NCI-H146 treated with DMSO at 0.1 percent for 48 hours (cell line): ENCODE measurements at regions not wholly inside any gene's neighbourhood (a gene's known extent, or its start where the extent isn't known, plus 50 kb on each side); places are given as distances from the start of the nearest gene placed in this dataset.

ENCODE experiments used
- DNase-seq: peaks from one replicate; lab custom pipeline; 2025; ENCODE audit not compliant: unreplicated experiment; lab: John Stamatoyannopoulos, UW

DNA sequence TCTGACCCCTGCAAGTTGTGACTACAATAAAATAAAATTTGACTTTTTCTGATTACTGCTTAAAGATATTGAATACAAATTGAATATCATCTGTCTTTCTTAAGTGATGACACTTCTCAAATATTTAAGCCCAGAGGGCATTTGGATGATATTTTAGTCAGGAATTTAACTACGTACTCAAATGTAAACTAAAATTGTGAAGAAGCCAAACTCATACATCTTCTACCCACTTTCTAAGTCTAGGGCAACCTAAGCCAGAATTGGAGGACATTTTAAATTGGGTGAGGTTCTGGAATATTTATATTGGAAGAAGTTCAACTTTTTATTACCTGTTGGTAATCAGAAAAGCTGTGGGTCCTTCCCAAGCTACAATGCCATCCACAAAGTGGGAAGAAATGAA lies 149.1 kb upstream of the WDR11 start:
- no peak for DNase-seq

DNA sequence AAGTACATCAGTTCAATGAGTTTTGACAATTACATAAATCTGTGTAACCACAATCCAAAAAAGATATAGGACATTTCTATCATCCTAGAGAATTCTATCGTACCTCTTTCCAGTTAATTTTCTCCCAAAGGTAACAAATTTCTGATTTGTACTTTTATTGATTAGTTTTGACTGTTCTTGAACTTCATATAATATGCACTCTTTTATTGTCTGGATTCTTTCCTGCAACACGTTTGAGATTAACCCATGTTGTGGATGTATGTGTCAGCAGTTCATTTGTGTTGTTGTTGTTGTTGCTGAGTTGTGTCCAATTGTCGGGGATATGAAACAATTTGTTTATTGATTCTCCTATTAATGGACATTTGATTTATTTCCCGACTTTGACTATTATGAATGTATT lies 145.9 kb upstream of the WDR11 start:
- DNase-seq = no peak

DNA sequence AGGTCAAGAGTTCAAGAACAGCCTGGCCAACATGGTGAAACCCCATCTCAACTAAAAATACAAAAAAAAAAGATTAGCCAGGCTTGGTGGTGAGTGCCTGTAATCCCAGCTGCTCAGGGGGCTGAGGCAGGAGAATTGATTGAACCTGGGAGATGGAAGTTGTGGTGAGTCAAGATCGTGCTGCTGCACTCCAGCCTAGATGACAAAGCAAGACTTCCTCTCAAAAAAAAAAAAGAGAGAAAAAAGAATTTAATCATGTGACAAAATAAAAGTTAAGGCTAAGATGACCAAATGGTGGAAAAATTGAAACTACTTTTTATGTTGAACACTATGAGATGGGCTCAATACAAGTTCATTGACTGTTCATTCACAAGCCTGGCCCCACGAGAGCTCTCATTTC lies 141.1 kb upstream of the WDR11 start:
- DNase-seq = no peak

DNA sequence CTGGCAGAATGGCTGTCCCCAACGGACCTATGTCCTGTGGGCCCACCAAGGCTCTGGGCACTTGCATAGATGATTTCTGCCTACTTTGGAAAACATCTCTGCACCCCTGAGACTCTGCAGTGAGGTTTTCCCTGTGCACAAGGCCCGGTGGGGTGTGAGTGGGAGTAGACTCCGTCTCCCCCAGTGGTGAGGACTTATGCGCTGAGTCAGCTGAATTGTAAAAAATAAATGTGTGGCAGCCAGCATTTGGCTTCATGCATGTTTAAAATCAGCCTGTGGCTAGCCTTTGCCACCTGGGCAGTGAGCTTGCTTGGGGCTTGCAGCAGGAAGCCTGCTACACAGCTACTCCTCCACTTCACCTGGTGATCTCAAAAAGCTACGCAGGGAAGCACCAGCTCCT lies 139.3 kb upstream of the WDR11 start:
- no peak for DNase-seq

DNA sequence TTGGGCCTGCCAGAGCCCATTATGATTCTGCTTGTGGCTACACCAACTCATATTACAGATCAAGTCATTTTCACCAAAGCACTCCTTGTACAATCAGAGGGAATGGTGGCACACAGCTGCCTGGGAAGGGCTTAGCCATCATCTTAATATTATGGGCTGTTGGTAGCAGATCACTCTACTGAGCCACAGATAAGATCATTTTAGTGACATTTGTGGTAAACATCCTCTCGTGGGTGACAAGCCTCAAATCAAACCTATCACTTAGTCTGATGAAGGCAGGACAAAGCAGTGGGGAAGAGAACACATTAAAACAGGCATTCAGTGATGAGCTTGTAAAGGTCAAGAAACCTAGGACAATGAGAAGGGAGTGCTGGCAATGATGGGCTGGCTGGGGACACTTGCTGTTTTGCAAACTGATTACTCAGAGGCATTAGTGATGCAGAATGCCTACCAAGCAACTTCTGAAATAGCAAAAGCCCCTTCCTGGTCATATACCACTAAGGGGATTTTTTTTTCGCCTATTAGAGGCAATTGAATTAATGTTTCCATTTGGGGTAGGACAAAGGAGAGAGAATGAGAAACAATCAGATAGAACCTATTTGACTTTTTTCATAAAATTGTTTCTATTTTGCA lies 137.5 kb upstream of the WDR11 start:
- no peak for DNase-seq

DNA sequence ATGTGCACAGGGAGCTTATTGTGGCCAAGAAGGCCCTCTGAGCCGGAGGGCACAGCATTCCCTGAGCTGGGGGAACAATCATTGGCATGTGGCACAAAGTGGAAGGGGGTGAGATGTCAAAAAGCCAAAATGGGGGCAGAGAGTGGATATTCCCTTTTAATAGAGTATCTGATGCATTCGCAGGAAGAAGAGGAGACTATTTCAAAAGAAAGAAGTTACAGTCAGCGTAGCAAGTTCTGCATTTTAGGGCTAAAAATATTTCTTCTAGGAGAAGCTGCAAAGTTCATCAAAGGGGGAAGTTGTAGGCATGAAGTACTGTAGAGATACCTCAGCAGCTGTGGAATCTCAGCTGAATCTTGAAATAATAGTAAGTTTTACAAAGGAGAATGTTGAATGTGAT lies 136.0 kb upstream of the WDR11 start:
- no peak for DNase-seq

DNA sequence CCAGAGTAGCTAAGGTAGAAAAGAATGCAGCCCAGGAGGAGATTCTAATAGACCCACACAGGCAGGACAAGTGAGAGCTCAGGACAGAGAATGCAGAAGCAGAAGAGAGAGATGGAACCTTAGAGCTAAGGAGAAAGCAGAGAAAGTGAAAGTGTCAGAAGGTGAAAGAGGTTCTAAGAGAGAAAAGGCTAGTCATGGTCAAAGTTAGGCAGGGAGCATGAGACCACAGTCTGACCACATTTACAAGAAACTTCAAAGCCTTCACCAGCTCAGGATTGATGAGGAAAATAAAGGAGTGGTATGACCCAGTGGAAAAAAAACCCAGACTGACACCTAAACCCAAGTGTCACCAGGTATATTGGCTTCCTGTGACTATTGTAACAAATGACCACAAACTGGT lies 131.8 kb upstream of the WDR11 start:
- no peak for DNase-seq

DNA sequence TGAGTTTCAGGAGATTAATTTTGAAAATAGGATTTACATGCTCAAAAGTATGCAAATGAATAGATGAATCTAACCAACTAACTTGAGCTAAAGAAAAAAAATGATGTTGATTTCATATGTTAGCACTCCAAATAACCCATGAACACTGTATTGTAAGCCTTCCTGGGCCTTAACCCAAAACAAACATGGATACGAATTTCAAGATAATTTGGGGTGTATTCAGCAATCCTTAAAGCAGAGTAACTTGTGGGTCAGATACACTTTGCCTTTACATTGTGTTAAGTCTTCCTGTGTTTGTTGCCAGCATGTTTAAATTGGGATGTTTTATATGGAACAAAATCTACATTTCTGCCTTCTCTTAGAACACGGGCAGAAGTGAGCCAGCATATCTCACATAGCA lies 124.2 kb upstream of the WDR11 start:
- no peak for DNase-seq

DNA sequence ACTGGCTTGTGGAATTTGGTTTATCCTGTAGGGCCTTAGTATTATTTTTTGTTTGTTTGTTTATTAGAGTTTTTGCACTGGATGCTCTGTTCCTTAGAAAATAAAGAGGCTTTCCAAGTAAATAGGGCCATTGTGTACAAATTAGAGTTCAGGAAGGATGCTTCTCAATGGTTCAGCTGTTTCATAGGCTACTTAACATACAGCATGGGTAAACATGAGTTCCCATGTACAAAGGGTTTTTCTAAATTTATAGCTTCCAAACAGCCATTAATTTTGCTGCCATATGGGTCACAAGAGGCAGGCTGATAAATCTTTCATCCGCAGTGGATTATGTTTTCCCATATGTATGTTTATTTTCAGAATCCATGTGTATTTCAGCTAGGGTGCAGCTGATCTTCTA lies 121.6 kb upstream of the WDR11 start:
- DNase-seq = no peak

DNA sequence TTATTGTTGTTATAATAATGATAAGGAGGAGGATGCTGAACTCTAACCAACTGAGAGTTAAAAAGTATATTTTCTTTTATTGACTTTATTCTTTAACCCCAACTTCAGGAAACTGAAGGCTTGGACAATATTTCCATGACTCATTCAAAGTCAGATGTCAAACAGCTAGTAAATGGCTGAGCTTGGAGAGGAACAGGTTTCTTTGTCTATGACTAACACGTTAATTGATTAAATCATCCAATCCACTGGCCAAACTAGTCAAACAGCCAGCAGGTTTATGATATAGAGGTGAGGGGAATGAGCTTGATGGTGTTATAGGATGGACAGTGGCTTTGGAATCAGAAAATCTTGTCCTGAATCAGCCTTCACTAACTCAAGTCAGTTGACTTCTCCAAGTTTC lies 119.1 kb upstream of the WDR11 start:
- no peak for DNase-seq

DNA sequence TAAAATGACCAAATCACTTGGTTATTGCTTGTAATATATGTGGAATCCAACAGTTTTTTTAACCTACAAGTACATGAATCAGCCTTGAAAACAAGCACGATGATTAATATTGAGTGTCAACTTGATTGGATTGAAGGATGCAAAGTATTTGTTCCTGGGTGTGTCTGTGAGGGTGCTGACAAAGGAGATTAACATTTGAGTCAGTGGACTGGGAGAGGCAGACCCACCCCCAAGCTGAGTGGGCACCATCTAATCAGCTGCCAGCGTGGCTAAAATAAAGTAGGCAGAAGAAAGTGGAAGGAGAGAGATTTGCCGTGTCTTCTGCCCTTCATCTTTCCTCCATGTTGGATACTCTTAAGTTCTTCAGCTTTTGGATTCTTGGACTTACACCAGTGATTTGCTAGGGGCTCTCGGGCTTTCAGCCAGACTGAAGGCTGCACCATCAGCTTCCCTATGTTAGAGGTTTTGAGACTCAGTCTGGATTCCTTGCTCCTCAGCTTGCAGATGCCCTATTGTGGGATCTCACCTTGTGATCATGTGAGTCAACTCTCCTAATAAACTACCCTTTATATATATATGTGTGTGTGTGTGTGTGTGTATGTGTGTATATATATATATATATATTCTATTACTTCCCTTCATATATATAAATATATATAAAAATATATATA lies 118.4 kb upstream of the WDR11 start:
- DNase-seq = no peak

DNA sequence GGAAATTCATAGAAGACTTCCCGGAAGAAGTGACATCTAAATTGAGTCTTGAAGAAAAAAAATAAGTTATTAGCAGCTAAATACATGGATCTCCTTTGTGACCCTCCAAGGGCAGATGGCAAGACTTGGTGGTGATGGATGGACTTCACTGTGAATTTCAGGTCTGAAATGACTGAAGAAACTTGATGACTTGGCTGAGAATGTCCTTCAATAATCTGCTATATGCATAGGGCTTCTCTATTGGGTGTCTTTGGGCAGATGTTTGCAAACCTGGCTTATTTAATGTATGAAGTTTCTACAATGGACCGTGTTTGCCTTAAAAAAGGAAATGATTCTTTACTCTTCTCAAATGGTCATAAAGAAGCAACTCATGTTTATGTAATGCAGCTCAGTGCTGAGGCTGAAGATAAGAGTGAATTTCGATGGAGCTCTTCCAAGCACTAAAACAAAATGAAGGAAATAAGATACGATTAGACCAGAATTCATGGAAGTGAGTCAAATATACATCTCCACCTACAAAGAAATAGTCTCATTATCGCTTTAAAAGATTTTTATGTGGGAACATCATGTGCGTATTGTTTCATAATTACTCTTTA lies 116.6 kb upstream of the WDR11 start:
- no peak for DNase-seq

DNA sequence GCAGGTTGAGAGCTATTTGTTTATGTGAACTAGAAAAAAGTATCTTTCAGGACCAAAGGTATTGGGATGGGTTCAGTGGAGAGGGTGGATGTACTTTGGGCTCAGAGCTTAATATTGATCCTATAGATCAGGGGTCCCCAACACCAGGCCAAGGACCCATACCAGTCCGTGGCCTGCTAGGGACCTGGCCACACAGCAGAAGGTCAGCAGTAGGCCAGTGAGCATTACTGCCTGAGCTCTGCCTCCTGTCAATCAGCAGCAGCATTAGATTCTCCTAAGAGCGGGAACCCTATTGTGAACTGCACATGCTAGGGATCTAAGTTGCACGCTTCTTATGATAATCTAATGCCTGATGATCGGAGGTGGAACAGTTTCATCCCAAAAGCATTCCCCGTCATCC lies 115.8 kb upstream of the WDR11 start:
- no peak for DNase-seq

DNA sequence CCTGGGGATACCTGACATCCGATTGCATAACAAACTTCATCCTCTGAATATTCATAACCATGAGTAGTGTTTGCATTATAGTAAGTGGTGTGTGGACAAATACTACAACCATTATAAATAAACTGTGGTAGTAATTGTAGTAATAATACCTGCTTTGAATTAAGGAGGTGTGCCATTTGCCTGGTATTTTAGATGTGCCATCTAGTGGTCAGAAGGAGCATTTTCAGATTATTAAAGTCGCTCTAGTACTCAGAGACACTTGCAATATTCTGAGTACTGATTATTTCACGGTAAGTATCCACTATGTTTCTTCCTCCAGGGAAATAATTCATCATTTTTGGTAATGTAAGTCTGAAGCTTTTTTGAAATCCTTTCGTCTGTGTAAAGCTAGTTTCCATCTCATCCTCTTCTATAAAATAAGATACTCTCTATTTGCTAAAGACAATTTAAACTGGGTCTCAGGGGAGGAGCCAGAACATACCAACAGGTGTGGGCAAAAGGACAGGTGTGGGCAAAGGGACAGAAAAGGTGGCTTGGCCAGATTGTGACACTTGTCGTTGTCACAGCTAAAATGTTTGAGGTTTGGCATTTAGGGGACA lies 115.3 kb upstream of the WDR11 start:
- DNase-seq = peak; percentile 33

DNA sequence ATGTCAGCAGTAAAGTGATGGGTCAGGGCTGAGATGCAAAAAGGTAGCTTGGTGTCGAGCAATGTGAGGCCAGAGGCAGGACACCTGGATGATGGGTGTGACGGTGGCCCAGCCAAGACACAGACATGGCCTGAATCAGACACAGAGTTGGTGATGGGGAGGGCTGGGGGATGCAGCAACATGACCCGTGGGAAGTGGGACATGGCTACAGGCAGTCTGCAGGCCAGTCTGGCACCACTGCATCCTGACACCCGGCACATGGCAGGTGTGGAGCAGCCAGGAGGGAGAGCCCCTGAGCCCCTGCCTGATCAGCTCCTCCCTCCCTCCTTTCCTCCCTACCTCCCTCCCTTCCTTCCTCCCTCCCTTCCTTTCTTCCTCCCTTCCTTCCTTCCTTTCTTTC lies 114.8 kb upstream of the WDR11 start:
- no peak for DNase-seq

DNA sequence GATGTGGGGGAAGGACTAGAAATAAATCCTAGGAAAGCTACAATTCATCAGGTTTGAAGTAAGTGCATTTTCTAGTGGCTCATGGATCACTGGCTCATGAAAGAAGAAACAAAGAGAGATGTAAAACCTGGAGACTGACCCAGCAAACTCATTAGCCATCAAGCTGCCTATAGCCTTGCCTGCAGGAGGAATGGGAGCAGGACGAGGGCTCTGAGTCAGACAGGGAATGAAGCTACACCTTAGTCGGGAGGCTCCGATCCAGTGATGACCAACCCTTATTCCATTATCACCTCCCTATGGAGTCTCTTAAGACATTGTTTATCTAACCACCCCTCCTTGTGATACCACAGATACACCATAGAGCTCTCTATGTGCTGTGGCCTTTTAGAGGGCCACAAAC lies 112.5 kb upstream of the WDR11 start:
- no peak for DNase-seq

DNA sequence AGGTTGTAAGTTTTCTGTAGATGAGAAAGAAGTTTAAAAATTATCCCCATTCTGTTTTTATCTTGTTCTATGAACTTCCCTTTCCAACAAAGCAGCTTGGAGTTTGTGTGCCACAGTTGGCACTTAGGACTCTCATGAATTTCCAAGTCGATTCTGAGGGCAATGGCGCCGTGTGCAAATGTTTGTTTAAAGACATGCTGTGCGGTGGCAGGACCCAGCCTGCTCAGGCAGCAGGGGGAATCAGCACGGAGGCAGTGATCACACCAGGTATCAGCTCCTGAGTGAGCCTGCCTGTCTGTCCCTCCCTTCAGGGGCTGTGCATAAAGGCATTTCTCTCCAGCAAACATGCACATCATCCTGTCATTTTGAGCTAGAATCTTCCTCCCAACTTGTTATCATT lies 109.8 kb upstream of the WDR11 start:
- DNase-seq = peak; percentile 91

DNA sequence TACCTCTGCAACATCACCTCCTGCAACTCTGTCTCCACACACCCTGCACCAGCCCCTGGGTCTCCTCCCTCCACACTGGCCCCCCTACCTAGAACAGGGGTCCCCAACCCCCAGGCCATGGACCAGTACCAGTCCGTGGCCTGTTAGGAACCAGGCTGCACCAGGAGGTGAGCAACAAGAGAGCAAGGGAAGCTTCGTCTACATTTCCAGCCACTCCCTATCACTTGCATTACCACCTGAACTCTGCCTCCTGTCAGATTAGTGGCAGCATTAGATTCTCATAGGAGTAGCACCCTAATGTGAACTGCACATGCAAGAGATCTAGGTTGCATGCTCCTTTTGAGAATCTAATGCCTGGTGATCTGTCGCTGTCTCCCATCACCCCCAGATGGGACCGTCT lies 108.8 kb upstream of the WDR11 start:
- DNase-seq = no peak

DNA sequence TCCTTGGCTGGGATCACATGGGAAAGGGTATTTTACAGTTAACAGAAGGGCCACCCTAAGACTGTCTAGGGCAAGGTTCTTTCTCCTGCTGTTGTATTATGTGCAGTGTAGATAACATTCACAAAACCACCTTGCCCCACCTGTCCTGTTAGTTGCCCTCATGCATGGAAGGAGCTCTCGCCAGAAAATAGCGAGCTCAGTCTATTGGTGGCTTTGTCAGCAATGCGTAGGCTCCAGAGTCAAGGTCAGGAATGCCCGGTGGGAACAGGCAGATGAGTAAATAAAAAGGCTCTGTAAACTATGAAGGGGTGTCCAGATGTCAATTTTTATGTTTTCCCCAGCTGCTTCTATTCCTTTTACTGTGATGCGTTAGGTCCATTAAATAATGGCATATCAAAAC lies 107.1 kb upstream of the WDR11 start:
- peak; percentile 94 for DNase-seq

DNA sequence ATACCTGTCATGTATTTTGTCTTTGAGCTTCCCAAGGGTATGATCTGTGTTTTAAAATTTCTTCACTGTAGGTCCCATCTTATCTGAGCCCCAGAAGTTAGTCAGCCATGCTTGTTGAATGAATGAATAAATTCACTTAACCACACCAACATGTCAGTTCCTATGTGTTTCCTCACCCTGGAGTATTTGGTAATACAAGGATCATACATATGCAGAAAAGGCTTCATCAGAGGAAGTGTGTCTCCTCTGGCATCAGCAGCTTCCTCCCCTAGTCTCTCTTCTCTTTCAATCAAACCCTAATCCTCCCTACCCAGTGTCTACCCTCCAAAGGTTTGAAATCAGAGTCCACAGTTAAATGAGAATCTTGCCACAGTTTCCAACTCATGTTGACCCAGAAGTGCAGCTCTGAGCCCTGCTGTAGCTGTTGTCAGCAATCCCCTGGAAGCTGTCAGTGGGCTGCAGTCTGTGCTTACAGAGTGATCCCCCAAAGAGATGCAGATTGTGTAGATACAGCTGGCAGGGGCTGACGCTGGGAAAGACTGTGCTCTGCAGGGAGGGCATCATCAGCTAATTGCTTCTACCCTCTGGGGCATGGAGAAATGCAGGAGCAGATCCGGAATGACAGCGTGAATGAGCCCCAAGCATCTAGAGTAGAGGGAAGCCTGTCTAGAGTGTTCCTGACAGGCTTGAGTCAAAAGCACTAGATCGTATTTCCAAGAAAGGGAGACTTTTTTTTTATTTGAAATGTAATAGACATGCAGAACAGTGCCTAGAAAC lies 105.0 kb upstream of the WDR11 start:
- DNase-seq = peak; percentile 65

DNA sequence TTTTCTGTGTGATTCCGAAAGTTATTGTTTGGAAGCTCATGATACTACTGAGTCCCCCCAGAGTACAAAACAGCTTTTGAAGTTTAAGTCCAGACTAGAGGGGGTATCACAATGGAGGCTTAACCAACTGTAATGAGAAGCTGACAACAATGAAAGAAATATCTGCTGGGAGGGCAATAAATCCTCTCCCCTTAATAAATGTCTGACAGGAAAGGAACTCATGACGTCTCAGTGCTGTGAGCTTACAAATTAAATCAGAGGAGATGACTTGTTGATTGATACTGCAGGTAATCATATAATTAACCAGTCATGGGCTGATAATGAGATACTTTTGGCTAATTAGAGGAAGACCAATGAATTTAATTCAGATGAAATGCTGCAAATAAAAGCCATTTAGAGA lies 102.6 kb upstream of the WDR11 start:
- DNase-seq = no peak

DNA sequence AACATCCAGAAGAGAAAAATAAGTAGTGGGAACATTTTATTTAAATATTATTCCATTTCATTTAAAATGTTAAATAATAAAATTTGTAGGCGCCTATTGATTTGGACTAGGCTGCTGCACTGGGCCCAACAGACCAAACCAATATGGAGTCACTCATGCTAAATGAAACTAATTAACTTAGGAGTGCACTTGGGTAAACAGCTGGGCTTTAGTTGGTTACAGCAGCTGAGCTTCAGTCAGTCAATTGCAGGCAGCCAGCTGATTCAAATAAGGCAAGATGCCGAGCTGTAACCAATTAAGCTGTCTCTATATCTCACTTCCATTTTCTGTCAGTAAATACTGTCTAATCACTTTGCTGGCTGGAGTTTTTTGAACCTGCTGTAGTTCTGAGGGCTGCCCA lies 102.1 kb upstream of the WDR11 start:
- DNase-seq = peak; percentile 31
